ENCODE measurements at regions not wholly inside any gene's neighbourhood (a gene's known extent, or its start where the extent isn't known, plus 50 kb on each side); places are given as distances from the start of the nearest gene placed in this dataset.

GRCh38 chr9:108634204-108634603 lies 221.6 kb downstream of the ACTL7B start:
- Histone ChIP-seq H3K4me3 (ENCODE audit: insufficient read depth, low read depth, low read length) (no peak overlapping the region), H3K27ac (ENCODE audit: low read depth, low read length) (no peak overlapping the region), H3K9ac (ENCODE audit: low read length) (no peak overlapping the region), H3K27me3 (ENCODE audit: insufficient read depth, low read length) (peaks cover 8% of the 10 kb centered on the region), H3K4me1 (ENCODE audit: insufficient read depth, low read length) (peaks cover 10% of the 10 kb centered on the region), H3K79me2 (ENCODE audit: insufficient read depth, low read length) (no peaks in the 10 kb centered on the region), H3K9me3 (ENCODE audit: insufficient read depth, low read depth, low read length) (no peaks in the 10 kb centered on the region), H3K36me3 (ENCODE audit: insufficient read depth, low read length) (no peaks in the 10 kb centered on the region), H3K4me2 (ENCODE audit: low read length) (peak overlapping the region; percentile 6), H2AFZ (ENCODE audit: low read depth, low read length) (no peak overlapping the region), H4K20me1 (ENCODE audit: insufficient read depth, low read length) (no peaks in the 10 kb centered on the region)
- Mint-ChIP-seq H3K4me1 (ENCODE audit: low read depth, unreplicated experiment) (peaks cover 8% of the 10 kb centered on the region), H3K36me3 (ENCODE audit: low read depth, unreplicated experiment) (no peaks in the 10 kb centered on the region), H3K9me3 (ENCODE audit: unreplicated experiment) (no peaks in the 10 kb centered on the region), H3K27me3 (ENCODE audit: low read depth, unreplicated experiment) (no peaks in the 10 kb centered on the region), H3K4me3 (ENCODE audit: unreplicated experiment) (no peak overlapping the region), H3K27ac (ENCODE audit: unreplicated experiment) (peak overlapping the region; percentile 89)
- FAIRE-seq (no peak), DNase-seq (ENCODE audit: low read depth) (no peak)
- TF ChIP-seq EZH2 (IDR thresholded peaks at IDR 0.05; ENCODE audit: insufficient read depth, low read length) (no peak), CTCF (IDR thresholded peaks at IDR 0.05; ENCODE audit: insufficient read depth, low read depth, low read length) (no peak)

GRCh38 chr9:108631496-108632285 lies 224.1 kb downstream of the ACTL7B start:
- H3K36me3 Mint-ChIP-seq (ENCODE audit: low read depth, unreplicated experiment) = no peaks in the 10 kb centered on the region
- peaks cover 4% of the 10 kb centered on the region for H3K27me3 Mint-ChIP-seq (ENCODE audit: low read depth, unreplicated experiment)
- H3K9ac ChIP-seq (ENCODE audit: low read length) = no peak overlapping the region
- H3K4me3 ChIP-seq (ENCODE audit: insufficient read depth, low read depth, low read length) = no peak overlapping the region
- no peaks in the 10 kb centered on the region for H3K9me3 ChIP-seq (ENCODE audit: insufficient read depth, low read depth, low read length)
- no peak overlapping the region for H3K4me3 Mint-ChIP-seq (ENCODE audit: unreplicated experiment)
- peaks cover 8% of the 10 kb centered on the region for H3K4me1 Mint-ChIP-seq (ENCODE audit: low read depth, unreplicated experiment)
- H4K20me1 ChIP-seq (ENCODE audit: insufficient read depth, low read length) = no peaks in the 10 kb centered on the region
- H3K36me3 ChIP-seq (ENCODE audit: insufficient read depth, low read length) = no peaks in the 10 kb centered on the region
- no peak overlapping the region for H3K27ac ChIP-seq (ENCODE audit: low read depth, low read length)
- H3K27ac Mint-ChIP-seq (ENCODE audit: unreplicated experiment) = no peak overlapping the region
- no peak overlapping the region for H3K4me2 ChIP-seq (ENCODE audit: low read length)
- H3K9me3 Mint-ChIP-seq (ENCODE audit: unreplicated experiment) = no peaks in the 10 kb centered on the region
- no peaks in the 10 kb centered on the region for H3K79me2 ChIP-seq (ENCODE audit: insufficient read depth, low read length)
- FAIRE-seq (no peak), DNase-seq (ENCODE audit: low read depth) (no peak)
- H2AFZ ChIP-seq (ENCODE audit: low read depth, low read length) = no peak overlapping the region
- peaks cover 8% of the 10 kb centered on the region for H3K27me3 ChIP-seq (ENCODE audit: insufficient read depth, low read length)
- TF ChIP-seq EZH2 (IDR thresholded peaks at IDR 0.05; ENCODE audit: insufficient read depth, low read length) = no peak
- TF ChIP-seq CTCF (IDR thresholded peaks at IDR 0.05; ENCODE audit: insufficient read depth, low read depth, low read length) = no peak
- peaks cover 10% of the 10 kb centered on the region for H3K4me1 ChIP-seq (ENCODE audit: insufficient read depth, low read length)

GRCh38 chr9:108628316-108628715 lies 227.5 kb downstream of the ACTL7B start:
- Histone ChIP-seq H3K4me1 (ENCODE audit: insufficient read depth, low read length) (no peaks in the 10 kb centered on the region), H3K4me3 (ENCODE audit: insufficient read depth, low read depth, low read length) (no peak overlapping the region), H4K20me1 (ENCODE audit: insufficient read depth, low read length) (no peaks in the 10 kb centered on the region), H3K27ac (ENCODE audit: low read depth, low read length) (no peak overlapping the region), H3K27me3 (ENCODE audit: insufficient read depth, low read length) (peaks cover 10% of the 10 kb centered on the region), H3K79me2 (ENCODE audit: insufficient read depth, low read length) (no peaks in the 10 kb centered on the region), H2AFZ (ENCODE audit: low read depth, low read length) (no peak overlapping the region), H3K4me2 (ENCODE audit: low read length) (no peak overlapping the region), H3K9ac (ENCODE audit: low read length) (no peak overlapping the region), H3K36me3 (ENCODE audit: insufficient read depth, low read length) (no peaks in the 10 kb centered on the region), H3K9me3 (ENCODE audit: insufficient read depth, low read depth, low read length) (no peaks in the 10 kb centered on the region)
- Mint-ChIP-seq H3K4me3 (ENCODE audit: unreplicated experiment) (no peak overlapping the region), H3K36me3 (ENCODE audit: low read depth, unreplicated experiment) (no peaks in the 10 kb centered on the region), H3K27ac (ENCODE audit: unreplicated experiment) (no peak overlapping the region), H3K9me3 (ENCODE audit: unreplicated experiment) (no peaks in the 10 kb centered on the region), H3K4me1 (ENCODE audit: low read depth, unreplicated experiment) (no peaks in the 10 kb centered on the region), H3K27me3 (ENCODE audit: low read depth, unreplicated experiment) (peaks cover 4% of the 10 kb centered on the region)
- TF ChIP-seq EZH2 (IDR thresholded peaks at IDR 0.05; ENCODE audit: insufficient read depth, low read length) = no peak
- no peak for TF ChIP-seq CTCF (IDR thresholded peaks at IDR 0.05; ENCODE audit: insufficient read depth, low read depth, low read length)
- FAIRE-seq (no peak), DNase-seq (ENCODE audit: low read depth) (no peak)

All from astrocyte (in vitro differentiated cells and primary cell).